ENCODE measurements at regions not wholly inside any gene's neighbourhood (a gene's known extent, or its start where the extent isn't known, plus 50 kb on each side); places are given as distances from the start of the nearest gene placed in this dataset.

- ATAC-seq: no peak
- TF ChIP-seq ZC3H10 (CRISPR knock-in tag; IDR thresholded peaks at IDR 0.05): no peak
- TF ChIP-seq, protein P1, sequence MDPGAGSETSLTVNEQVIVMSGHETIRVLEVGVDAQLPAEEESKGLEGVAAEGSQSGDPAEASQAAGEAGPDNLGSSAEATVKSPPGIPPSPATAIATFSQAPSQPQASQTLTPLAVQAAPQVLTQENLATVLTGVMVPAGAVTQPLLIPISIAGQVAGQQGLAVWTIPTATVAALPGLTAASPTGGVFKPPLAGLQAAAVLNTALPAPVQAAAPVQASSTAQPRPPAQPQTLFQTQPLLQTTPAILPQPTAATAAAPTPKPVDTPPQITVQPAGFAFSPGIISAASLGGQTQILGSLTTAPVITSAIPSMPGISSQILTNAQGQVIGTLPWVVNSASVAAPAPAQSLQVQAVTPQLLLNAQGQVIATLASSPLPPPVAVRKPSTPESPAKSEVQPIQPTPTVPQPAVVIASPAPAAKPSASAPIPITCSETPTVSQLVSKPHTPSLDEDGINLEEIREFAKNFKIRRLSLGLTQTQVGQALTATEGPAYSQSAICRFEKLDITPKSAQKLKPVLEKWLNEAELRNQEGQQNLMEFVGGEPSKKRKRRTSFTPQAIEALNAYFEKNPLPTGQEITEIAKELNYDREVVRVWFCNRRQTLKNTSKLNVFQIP (CRISPR knock-in tag; IDR thresholded peaks at IDR 0.05; ENCODE audit: borderline replicate concordance, low read depth): no peak
- no peak for TF ChIP-seq ISL1 (CRISPR knock-in tag; IDR thresholded peaks at IDR 0.05)
- TF ChIP-seq BACH2 (CRISPR knock-in tag; IDR thresholded peaks at IDR 0.05; ENCODE audit: borderline replicate concordance): no peak
- TF ChIP-seq PPARA (CRISPR knock-in tag; IDR thresholded peaks at IDR 0.05; ENCODE audit: borderline replicate concordance): no peak
- no peak for TF ChIP-seq TOX (CRISPR knock-in tag; IDR thresholded peaks at IDR 0.05; ENCODE audit: borderline replicate concordance)
- no peak for TF ChIP-seq TCF4 (CRISPR knock-in tag; IDR thresholded peaks at IDR 0.05; ENCODE audit: borderline replicate concordance)
- TF ChIP-seq OSR1 (CRISPR knock-in tag; IDR thresholded peaks at IDR 0.05): no peak
- no peak for TF ChIP-seq ZNF8 (CRISPR knock-in tag; IDR thresholded peaks at IDR 0.05)
- no peak for TF ChIP-seq CREB5 (CRISPR knock-in tag; IDR thresholded peaks at IDR 0.05; ENCODE audit: low read depth)
- TF ChIP-seq ZFP3 (CRISPR knock-in tag; IDR thresholded peaks at IDR 0.05): no peak
- TF ChIP-seq, protein P2, sequence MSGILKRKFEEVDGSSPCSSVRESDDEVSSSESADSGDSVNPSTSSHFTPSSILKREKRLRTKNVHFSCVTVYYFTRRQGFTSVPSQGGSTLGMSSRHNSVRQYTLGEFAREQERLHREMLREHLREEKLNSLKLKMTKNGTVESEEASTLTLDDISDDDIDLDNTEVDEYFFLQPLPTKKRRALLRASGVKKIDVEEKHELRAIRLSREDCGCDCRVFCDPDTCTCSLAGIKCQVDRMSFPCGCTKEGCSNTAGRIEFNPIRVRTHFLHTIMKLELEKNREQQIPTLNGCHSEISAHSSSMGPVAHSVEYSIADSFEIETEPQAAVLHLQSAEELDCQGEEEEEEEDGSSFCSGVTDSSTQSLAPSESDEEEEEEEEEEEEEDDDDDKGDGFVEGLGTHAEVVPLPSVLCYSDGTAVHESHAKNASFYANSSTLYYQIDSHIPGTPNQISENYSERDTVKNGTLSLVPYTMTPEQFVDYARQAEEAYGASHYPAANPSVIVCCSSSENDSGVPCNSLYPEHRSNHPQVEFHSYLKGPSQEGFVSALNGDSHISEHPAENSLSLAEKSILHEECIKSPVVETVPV (CRISPR knock-in tag; IDR thresholded peaks at IDR 0.05): no peak
- no peak for TF ChIP-seq ZNF565 (CRISPR knock-in tag; conservative IDR thresholded peaks at IDR 0.05; ENCODE audit: low read depth)
- TF ChIP-seq, protein P3, sequence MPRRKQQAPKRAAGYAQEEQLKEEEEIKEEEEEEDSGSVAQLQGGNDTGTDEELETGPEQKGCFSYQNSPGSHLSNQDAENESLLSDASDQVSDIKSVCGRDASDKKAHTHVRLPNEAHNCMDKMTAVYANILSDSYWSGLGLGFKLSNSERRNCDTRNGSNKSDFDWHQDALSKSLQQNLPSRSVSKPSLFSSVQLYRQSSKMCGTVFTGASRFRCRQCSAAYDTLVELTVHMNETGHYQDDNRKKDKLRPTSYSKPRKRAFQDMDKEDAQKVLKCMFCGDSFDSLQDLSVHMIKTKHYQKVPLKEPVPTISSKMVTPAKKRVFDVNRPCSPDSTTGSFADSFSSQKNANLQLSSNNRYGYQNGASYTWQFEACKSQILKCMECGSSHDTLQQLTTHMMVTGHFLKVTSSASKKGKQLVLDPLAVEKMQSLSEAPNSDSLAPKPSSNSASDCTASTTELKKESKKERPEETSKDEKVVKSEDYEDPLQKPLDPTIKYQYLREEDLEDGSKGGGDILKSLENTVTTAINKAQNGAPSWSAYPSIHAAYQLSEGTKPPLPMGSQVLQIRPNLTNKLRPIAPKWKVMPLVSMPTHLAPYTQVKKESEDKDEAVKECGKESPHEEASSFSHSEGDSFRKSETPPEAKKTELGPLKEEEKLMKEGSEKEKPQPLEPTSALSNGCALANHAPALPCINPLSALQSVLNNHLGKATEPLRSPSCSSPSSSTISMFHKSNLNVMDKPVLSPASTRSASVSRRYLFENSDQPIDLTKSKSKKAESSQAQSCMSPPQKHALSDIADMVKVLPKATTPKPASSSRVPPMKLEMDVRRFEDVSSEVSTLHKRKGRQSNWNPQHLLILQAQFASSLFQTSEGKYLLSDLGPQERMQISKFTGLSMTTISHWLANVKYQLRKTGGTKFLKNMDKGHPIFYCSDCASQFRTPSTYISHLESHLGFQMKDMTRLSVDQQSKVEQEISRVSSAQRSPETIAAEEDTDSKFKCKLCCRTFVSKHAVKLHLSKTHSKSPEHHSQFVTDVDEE (CRISPR knock-in tag; IDR thresholded peaks at IDR 0.05): no peak
- no peak for TF ChIP-seq CSDC2 (CRISPR knock-in tag; IDR thresholded peaks at IDR 0.05)
- TF ChIP-seq PATZ1 (CRISPR knock-in tag; IDR thresholded peaks at IDR 0.05; ENCODE audit: borderline replicate concordance): no peak
- TF ChIP-seq GLIS3 (CRISPR knock-in tag; IDR thresholded peaks at IDR 0.05): no peak
- no peak for TF ChIP-seq ZNF70 (CRISPR knock-in tag; IDR thresholded peaks at IDR 0.05)
Observed at GRCh38 chr14:21807975-21808374, 134.4 kb upstream of the OR4E1 start.

GRCh38 chr14:21804981-21805380, 131.4 kb upstream of the OR4E1 start:
- ATAC-seq: no peak
- no peak for TF ChIP-seq ZFP30 (CRISPR knock-in tag; IDR thresholded peaks at IDR 0.05)
- no peak for TF ChIP-seq ESRRG (CRISPR knock-in tag; IDR thresholded peaks at IDR 0.05)
- TF ChIP-seq, protein P1 (CRISPR knock-in tag; IDR thresholded peaks at IDR 0.05; ENCODE audit: borderline replicate concordance, low read depth): no peak

DNA sequence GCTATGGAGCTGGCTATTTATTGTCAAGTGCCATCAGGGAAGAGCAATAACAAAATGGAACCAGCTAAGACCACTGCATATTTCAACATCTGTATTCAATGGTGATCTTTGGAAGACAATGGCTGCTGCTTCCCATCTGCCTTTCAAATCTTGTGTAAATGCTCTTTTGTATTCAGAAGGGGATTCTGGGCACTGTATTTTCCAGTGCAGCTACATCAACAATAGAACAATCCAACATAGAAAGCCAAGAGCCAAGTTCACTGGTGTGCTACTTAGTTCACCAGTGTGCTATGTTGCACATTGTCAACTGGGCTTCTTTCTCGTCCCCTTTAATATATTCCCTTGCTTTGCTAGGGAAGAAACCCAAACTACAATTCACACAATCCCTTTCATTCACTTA, 128.8 kb upstream of the OR4E1 start:
- TF ChIP-seq ZFP3 (CRISPR knock-in tag; IDR thresholded peaks at IDR 0.05): no peak
- no peak for TF ChIP-seq BACH2 (CRISPR knock-in tag; IDR thresholded peaks at IDR 0.05; ENCODE audit: borderline replicate concordance)
- TF ChIP-seq TCF4 (CRISPR knock-in tag; IDR thresholded peaks at IDR 0.05; ENCODE audit: borderline replicate concordance): no peak
- TF ChIP-seq ZNF70 (CRISPR knock-in tag; IDR thresholded peaks at IDR 0.05): no peak
- no peak for TF ChIP-seq ESRRG (CRISPR knock-in tag; IDR thresholded peaks at IDR 0.05)
- no peak for ATAC-seq
